AG09309 (cell line): ENCODE measurements at regions not wholly inside any gene's neighbourhood (a gene's known extent, or its start where the extent isn't known, plus 50 kb on each side); places are given as distances from the start of the nearest gene placed in this dataset.

Source experiments
- DNase-seq: peaks from one replicate; pipeline ENCODE4 v3.0.0-alpha.2; 2010; ENCODE audit warnings: low read depth
- H3K4me3 ChIP-seq: 2 replicates; pipeline ENCODE4 v1.5.1; 2011; ENCODE audit warnings: mild to moderate bottlenecking, low read depth, low read length, moderate library complexity; ENCODE audit not compliant: control insufficient read depth
- CTCF ChIP-seq: IDR thresholded peaks from 2 replicates; pipeline ENCODE4 v1.5.1; 2011; ENCODE audit warnings: mild to moderate bottlenecking, low read depth, low read length, inconsistent platforms; ENCODE audit not compliant: insufficient read depth, control insufficient read depth; ENCODE audit errors: missing control alignments

GRCh38 chr11:80365076-80365725 lies 924.4 kb upstream of the TENM4 start:
- H3K4me3 ChIP-seq, result no peak overlapping the region
- DNase-seq, result no peak
- TF ChIP-seq CTCF, result no peak

GRCh38 chr11:80362563-80363340 lies 921.9 kb upstream of the TENM4 start:
- TF ChIP-seq CTCF, result no peak
- no peak for DNase-seq
- H3K4me3 ChIP-seq, result no peak overlapping the region

- H3K4me3 ChIP-seq, result no peak overlapping the region
- DNase-seq, result no peak
- no peak for TF ChIP-seq CTCF
Observed at GRCh38 chr11:80355251-80355650, 914.4 kb upstream of the TENM4 start.

- no peak overlapping the region for H3K4me3 ChIP-seq
- no peak for DNase-seq
- no peak for TF ChIP-seq CTCF
Observed at GRCh38 chr11:80350541-80350940, 909.7 kb upstream of the TENM4 start.

DNA sequence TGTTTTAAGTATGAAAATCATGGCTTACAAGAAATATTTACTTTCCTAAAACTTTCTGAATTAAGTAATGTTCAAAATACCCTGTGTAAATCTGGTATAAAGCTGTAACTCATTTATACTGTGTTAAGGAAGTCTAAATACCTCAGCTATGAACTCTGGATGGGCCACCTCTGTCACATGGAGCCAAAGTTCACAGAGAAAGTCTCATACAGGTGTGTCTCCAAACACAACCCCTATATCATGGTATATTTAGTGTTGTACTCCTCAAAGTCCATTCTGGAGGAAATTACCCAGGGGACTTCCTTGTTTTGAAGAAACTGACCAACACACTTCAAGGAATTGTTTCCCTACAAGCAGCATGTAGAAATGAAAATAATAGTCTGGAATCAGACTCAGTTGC lies 909.2 kb upstream of the TENM4 start:
- H3K4me3 ChIP-seq, result no peak overlapping the region
- no peak for TF ChIP-seq CTCF
- DNase-seq, result no peak

DNA sequence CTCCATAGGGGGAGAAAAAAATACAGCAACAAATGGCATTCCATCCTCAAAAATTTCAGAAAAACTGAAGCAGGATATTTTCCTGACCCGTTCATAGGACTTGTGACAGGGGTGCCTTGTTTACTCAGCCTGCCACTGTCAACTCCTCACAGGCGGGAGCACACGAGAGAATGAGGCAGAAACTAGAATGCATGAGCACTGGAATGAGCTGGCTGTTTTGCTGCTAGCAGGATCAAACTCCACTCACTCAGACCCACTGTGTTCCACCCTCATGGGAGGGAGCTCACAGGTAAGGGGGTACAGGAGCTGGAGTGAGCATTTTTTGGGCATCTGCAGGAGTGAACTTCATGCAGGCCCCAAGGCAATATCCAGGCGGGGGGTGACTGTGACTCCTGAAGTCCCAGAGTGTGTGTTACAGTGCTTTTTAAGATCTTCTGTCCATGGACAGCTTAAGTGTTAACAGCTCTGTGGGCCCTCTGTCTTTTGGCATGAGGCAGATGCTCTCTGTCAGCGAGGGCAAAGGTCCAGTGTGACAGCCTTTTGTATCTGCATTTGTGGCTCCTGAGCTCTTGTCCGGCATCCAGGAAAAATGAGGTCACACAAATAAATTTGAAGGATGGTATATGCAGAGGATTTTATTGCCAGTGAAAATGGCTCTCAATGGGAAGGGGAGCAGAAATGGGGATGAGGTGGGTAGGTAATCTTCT lies 905.7 kb upstream of the TENM4 start:
- H3K4me3 ChIP-seq, result no peak overlapping the region
- TF ChIP-seq CTCF, result no peak
- DNase-seq, result no peak
